SK-N-SH treated with all-trans-retinoic acid at 6 μM for 48 hours (cell line): ENCODE measurements at regions not wholly inside any gene's neighbourhood (a gene's known extent, or its start where the extent isn't known, plus 50 kb on each side); places are given as distances from the start of the nearest gene placed in this dataset.

Experiments
- ATAC-seq: fragments of 200-7000 bp; cut with Tn5 transposase; 3 replicates; pipeline ENCODE4 v1.9.1; 2020; ENCODE audit warnings: mild to moderate bottlenecking, moderate library complexity
- ARNTL ChIP-seq: fragments of 450-650 bp; formaldehyde crosslinking; IDR thresholded peaks from 2 replicates; pipeline ENCODE4 v1.5.0; 2020; ENCODE audit warnings: low read depth, mild to moderate bottlenecking, moderate library complexity, borderline replicate concordance
- BACH2 ChIP-seq: fragments of 250-450 bp; sonication (Bioruptor Pico); IDR thresholded peaks from 2 replicates; pipeline ENCODE4 v1.9.0; 2021; ENCODE audit warnings: mild to moderate bottlenecking, borderline replicate concordance
- CSDC2 ChIP-seq: fragments of 250-450 bp; sonication (Bioruptor Pico); IDR thresholded peaks from 2 replicates; pipeline ENCODE4 v1.5.0; 2020; ENCODE audit warnings: mild to moderate bottlenecking, moderate library complexity
- GLIS3 ChIP-seq: fragments of 250-450 bp; sonication (Bioruptor Pico); IDR thresholded peaks from 2 replicates; pipeline ENCODE4 v1.5.0; 2020; ENCODE audit warnings: mild to moderate bottlenecking, moderate library complexity
- ISL1 ChIP-seq: fragments of 250-450 bp; sonication (Bioruptor Pico); IDR thresholded peaks from 2 replicates; pipeline ENCODE4 v2.1.2; 2022; ENCODE audit warnings: mild to moderate bottlenecking, moderate library complexity
- OSR1 ChIP-seq: fragments of 250-450 bp; sonication (Bioruptor Pico); IDR thresholded peaks from 2 replicates; pipeline ENCODE4 v1.8.0; 2022; ENCODE audit warnings: moderate library complexity, mild to moderate bottlenecking, inconsistent platforms
- PPARA ChIP-seq: fragments of 250-450 bp; sonication (Bioruptor Pico); IDR thresholded peaks from 2 replicates; pipeline ENCODE4 v1.5.0; 2020; ENCODE audit warnings: mild to moderate bottlenecking, borderline replicate concordance
- SNAI2 ChIP-seq: fragments of 250-450 bp; sonication (Bioruptor Pico); IDR thresholded peaks from 2 replicates; pipeline ENCODE4 v1.5.0; 2020; ENCODE audit warnings: mild to moderate bottlenecking, moderate library complexity
- TCF4 ChIP-seq: fragments of 250-450 bp; sonication (Bioruptor Pico); IDR thresholded peaks from 2 replicates; pipeline ENCODE4 v1.8.0; 2021; ENCODE audit warnings: mild to moderate bottlenecking, moderate library complexity, borderline replicate concordance
- ZC3H10 ChIP-seq: fragments of 250-450 bp; sonication (Bioruptor Pico); IDR thresholded peaks from 2 replicates; pipeline ENCODE4 v1.5.1; 2021; ENCODE audit warnings: mild to moderate bottlenecking, moderate library complexity
- ZFP3 ChIP-seq: fragments of 250-450 bp; sonication (Bioruptor Pico); IDR thresholded peaks from 2 replicates; pipeline ENCODE4 v1.5.0; 2020; ENCODE audit warnings: mild to moderate bottlenecking, moderate library complexity
- ZFP30 ChIP-seq: fragments of 450-650 bp; formaldehyde crosslinking; IDR thresholded peaks from 2 replicates; pipeline ENCODE4 v1.5.0; 2022; ENCODE audit warnings: mild to moderate bottlenecking, moderate library complexity
- ZNF565 ChIP-seq: fragments of 450-650 bp; formaldehyde crosslinking; conservative IDR thresholded peaks from 2 replicates; pipeline ENCODE4 v1.5.0; 2020; ENCODE audit warnings: low read depth, mild to moderate bottlenecking, moderate library complexity
- ZNF70 ChIP-seq: fragments of 450-650 bp; formaldehyde crosslinking; IDR thresholded peaks from 2 replicates; pipeline ENCODE4 v1.5.0; 2020; ENCODE audit warnings: mild to moderate bottlenecking, moderate library complexity
- ZNF8 ChIP-seq: fragments of 450-650 bp; formaldehyde crosslinking; IDR thresholded peaks from 2 replicates; pipeline ENCODE4 v1.5.0; 2020; ENCODE audit warnings: mild to moderate bottlenecking, moderate library complexity
- TF ChIP-seq, protein P1 (sequence below): fragments of 250-450 bp; sonication (Bioruptor Pico); IDR thresholded peaks from 2 replicates; pipeline ENCODE4 v1.5.1; 2020; ENCODE audit warnings: low read depth, mild to moderate bottlenecking, moderate library complexity
- TF ChIP-seq, protein P2 (sequence below): fragments of 250-450 bp; sonication (Bioruptor Pico); IDR thresholded peaks from 2 replicates; pipeline ENCODE4 v1.5.1; 2021; ENCODE audit warnings: mild to moderate bottlenecking, moderate library complexity
- TF ChIP-seq, protein P3 (sequence below): fragments of 250-450 bp; sonication (Bioruptor Pico); IDR thresholded peaks from 2 replicates; pipeline ENCODE4 v1.8.0; 2020; ENCODE audit warnings: mild to moderate bottlenecking, moderate library complexity, borderline replicate concordance
- TF ChIP-seq, protein P4 (sequence below): fragments of 250-450 bp; sonication (Bioruptor Pico); IDR thresholded peaks from 2 replicates; pipeline ENCODE4 v1.5.0; 2020; ENCODE audit warnings: mild to moderate bottlenecking, moderate library complexity

DNA sequence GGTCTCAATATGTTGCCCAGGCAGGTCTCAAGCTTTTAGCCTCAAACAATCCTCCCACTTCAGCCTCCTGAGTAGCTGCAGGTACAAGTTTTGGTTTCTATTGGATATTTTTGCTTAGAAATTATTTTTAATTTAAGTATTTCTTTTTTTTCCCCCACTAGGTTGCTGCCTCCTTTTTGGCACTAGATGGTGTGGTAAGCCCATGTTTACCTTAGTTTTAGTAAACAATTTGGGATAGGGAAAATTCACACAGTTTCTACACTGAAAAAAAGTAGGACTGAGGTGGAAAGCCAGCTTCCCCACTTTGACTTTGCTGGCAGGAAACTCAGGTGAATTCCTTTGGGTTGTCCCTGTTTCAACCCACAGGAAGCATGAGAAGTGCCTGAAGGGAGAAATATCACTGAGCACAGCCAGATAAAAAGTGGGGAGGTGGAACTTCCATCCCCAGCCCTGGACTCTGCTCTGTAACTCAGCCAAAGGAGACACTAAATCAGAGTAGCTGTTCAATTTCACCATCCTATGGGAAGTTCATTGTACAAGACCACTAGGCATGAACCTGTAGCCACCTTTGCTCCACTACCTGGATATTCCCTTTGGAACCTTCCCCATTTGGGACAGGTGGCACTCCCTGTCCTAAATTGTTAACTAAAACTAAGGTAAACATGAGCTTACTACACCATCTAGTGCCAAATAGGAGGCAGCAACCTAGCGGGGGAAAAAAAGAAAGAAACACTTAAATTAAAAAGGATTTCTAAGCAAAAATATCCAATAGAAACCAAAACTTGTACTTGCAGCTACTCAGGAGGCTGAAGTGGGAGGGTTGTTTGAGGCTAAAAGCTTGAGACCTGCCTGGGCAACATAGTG lies 154.4 kb upstream of the FAT3 start:
- TF ChIP-seq GLIS3 (CRISPR knock-in tag): no peak
- TF ChIP-seq, protein P1, sequence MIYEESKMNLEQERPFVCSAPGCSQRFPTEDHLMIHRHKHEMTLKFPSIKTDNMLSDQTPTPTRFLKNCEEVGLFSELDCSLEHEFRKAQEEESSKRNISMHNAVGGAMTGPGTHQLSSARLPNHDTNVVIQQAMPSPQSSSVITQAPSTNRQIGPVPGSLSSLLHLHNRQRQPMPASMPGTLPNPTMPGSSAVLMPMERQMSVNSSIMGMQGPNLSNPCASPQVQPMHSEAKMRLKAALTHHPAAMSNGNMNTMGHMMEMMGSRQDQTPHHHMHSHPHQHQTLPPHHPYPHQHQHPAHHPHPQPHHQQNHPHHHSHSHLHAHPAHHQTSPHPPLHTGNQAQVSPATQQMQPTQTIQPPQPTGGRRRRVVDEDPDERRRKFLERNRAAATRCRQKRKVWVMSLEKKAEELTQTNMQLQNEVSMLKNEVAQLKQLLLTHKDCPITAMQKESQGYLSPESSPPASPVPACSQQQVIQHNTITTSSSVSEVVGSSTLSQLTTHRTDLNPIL (CRISPR knock-in tag): no peak
- TF ChIP-seq, protein P2, sequence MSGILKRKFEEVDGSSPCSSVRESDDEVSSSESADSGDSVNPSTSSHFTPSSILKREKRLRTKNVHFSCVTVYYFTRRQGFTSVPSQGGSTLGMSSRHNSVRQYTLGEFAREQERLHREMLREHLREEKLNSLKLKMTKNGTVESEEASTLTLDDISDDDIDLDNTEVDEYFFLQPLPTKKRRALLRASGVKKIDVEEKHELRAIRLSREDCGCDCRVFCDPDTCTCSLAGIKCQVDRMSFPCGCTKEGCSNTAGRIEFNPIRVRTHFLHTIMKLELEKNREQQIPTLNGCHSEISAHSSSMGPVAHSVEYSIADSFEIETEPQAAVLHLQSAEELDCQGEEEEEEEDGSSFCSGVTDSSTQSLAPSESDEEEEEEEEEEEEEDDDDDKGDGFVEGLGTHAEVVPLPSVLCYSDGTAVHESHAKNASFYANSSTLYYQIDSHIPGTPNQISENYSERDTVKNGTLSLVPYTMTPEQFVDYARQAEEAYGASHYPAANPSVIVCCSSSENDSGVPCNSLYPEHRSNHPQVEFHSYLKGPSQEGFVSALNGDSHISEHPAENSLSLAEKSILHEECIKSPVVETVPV (CRISPR knock-in tag): no peak
- TF ChIP-seq ZNF8 (CRISPR knock-in tag): no peak
- no peak for TF ChIP-seq BACH2 (CRISPR knock-in tag)
- no peak for TF ChIP-seq ZNF565
- no peak for ATAC-seq

DNA sequence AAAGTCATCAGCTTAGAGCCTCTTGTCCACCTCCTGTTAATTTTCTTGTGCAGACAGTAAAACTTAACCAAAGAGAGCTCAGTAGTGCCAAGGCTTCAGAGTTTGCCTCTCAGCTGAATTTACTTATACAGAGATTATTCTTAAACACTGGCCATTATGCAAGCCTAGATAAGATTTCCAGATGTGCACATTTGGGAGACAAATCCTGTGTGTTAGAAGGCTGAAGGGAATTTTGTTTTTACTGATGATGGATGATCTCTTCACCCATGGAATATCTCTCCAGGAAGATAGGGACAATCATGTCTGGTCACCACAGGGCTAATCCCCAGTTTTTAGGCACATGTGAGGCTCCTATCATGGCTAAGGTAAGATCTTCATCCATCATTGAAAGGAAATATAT lies 157.6 kb upstream of the FAT3 start:
- no peak for TF ChIP-seq ZFP30 (CRISPR knock-in tag)
- TF ChIP-seq, protein P3, sequence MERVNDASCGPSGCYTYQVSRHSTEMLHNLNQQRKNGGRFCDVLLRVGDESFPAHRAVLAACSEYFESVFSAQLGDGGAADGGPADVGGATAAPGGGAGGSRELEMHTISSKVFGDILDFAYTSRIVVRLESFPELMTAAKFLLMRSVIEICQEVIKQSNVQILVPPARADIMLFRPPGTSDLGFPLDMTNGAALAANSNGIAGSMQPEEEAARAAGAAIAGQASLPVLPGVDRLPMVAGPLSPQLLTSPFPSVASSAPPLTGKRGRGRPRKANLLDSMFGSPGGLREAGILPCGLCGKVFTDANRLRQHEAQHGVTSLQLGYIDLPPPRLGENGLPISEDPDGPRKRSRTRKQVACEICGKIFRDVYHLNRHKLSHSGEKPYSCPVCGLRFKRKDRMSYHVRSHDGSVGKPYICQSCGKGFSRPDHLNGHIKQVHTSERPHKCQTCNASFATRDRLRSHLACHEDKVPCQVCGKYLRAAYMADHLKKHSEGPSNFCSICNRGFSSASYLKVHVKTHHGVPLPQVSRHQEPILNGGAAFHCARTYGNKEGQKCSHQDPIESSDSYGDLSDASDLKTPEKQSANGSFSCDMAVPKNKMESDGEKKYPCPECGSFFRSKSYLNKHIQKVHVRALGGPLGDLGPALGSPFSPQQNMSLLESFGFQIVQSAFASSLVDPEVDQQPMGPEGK: no peak
- no peak for TF ChIP-seq ZNF8 (CRISPR knock-in tag)
- no peak for TF ChIP-seq BACH2 (CRISPR knock-in tag)
- TF ChIP-seq CSDC2: no peak
- no peak for TF ChIP-seq OSR1 (CRISPR knock-in tag)
- TF ChIP-seq SNAI2 (CRISPR knock-in tag): no peak
- TF ChIP-seq ZNF565: no peak
- ATAC-seq: no peak

DNA sequence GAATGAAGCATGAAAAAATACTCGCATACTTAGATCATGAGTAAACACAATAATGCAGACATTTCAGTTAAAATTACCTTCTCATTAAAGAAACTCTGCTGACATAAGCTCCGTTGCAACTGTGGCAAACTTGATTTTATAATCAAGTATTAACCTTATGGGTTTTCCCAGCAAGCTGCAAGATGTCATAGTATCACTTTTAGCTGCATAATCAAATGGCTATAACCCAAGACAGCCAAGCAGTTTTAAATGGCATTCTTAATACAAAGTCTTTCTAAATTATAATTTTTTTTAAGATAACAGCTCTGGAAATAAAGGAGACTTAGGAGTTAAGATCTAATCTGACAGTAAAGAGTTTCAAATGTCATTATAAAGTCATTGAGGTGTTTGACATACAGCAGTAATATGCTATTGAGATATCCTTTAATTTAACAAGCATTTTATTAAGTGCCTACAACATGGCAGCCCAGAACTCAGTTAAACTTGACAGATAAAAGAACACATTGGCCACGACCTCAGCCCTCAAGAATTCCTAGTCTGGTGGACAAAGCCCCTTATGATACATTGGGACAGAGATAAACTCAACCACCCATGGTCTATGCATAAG lies 163.1 kb upstream of the FAT3 start:
- 0 out of 2 replicates have a peak, but pooled peaks have one; percentile 11 for TF ChIP-seq TCF4 (CRISPR knock-in tag)
- peak; percentile 75 for TF ChIP-seq ISL1
- no peak for TF ChIP-seq ZNF8 (CRISPR knock-in tag)
- TF ChIP-seq, protein P3: no peak
- no peak for TF ChIP-seq ZNF70
- no peak for TF ChIP-seq ZFP3 (CRISPR knock-in tag)
- no peak for ATAC-seq

DNA sequence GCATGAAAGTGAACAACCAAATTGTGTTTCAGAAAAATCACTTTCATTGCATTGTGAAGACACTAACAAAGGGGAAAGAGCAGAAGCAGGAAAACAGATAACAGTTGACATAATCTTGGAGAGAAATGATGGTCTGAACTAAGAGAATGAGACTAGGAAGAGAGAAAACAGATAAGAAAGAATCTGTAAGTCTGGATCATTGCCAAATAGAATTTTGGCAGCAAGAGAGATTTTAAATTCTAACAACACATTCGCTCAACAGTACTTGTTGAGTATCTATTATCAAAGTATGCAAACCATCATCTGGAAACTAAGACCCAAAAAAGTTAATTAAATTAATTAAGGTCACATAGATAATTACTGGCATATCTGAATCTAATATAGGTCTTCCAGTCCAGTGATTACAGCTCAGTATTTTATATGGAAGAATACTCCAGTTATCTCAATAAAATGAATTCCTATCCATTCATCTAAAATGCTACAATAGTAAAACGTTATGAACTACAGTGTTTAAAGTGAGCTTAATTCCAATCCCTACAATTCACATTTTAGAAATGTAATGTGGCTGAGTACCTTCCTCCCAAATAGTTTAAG lies 166.7 kb upstream of the FAT3 start:
- no peak for ATAC-seq
- TF ChIP-seq BACH2 (CRISPR knock-in tag) (0 out of 2 replicates have a peak, but pooled peaks have one; percentile 33), ZFP30 (CRISPR knock-in tag) (no peak), ISL1 (peak; percentile 81), SNAI2 (CRISPR knock-in tag) (peak; percentile 60; the same call in 1 of the 2 replicates), TCF4 (CRISPR knock-in tag) (peak; percentile 68), ARNTL (CRISPR knock-in tag) (no peak), PPARA (no peak), ZC3H10 (CRISPR knock-in tag) (no peak)
- TF ChIP-seq, protein P4, sequence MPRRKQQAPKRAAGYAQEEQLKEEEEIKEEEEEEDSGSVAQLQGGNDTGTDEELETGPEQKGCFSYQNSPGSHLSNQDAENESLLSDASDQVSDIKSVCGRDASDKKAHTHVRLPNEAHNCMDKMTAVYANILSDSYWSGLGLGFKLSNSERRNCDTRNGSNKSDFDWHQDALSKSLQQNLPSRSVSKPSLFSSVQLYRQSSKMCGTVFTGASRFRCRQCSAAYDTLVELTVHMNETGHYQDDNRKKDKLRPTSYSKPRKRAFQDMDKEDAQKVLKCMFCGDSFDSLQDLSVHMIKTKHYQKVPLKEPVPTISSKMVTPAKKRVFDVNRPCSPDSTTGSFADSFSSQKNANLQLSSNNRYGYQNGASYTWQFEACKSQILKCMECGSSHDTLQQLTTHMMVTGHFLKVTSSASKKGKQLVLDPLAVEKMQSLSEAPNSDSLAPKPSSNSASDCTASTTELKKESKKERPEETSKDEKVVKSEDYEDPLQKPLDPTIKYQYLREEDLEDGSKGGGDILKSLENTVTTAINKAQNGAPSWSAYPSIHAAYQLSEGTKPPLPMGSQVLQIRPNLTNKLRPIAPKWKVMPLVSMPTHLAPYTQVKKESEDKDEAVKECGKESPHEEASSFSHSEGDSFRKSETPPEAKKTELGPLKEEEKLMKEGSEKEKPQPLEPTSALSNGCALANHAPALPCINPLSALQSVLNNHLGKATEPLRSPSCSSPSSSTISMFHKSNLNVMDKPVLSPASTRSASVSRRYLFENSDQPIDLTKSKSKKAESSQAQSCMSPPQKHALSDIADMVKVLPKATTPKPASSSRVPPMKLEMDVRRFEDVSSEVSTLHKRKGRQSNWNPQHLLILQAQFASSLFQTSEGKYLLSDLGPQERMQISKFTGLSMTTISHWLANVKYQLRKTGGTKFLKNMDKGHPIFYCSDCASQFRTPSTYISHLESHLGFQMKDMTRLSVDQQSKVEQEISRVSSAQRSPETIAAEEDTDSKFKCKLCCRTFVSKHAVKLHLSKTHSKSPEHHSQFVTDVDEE (CRISPR knock-in tag): peak; percentile 27; the same call in 1 of the 2 replicates
